ENCODE measurements at regions not wholly inside any gene's neighbourhood (a gene's known extent, or its start where the extent isn't known, plus 50 kb on each side); places are given as distances from the start of the nearest gene placed in this dataset.

GRCh38 chr3:127036209-127037020 lies 53.5 kb downstream of the PLXNA1 start:
- DNase-seq: no peak
- no peak overlapping the region for H3K4me3 Mint-ChIP-seq
- POLR2A ChIA-PET: no interaction called here
- H3K9me3 Mint-ChIP-seq: no peaks in the 10 kb centered on the region
- no peak for ATAC-seq (ENCODE audit: low read depth)
- intact Hi-C loops (cut with micrococcal nuclease): no loop called here
- no peaks in the 10 kb centered on the region for H3K27me3 Mint-ChIP-seq
- H3K4me1 Mint-ChIP-seq: no peaks in the 10 kb centered on the region
- H3K27ac Mint-ChIP-seq: no peak overlapping the region
- H3K36me3 Mint-ChIP-seq (ENCODE audit: low read depth): peaks cover 25% of the 10 kb centered on the region
- CTCF ChIA-PET: no interaction called here
- no peak for TF ChIP-seq CTCF (IDR thresholded peaks at IDR 0.05)

GRCh38 chr3:127037021-127037400 lies 54.1 kb downstream of the PLXNA1 start:
- ChIA-PET CTCF (no interaction called here), POLR2A (no interaction called here)
- Mint-ChIP-seq H3K4me1 (no peaks in the 10 kb centered on the region), H3K4me3 (no peak overlapping the region), H3K36me3 (ENCODE audit: low read depth) (peaks cover 20% of the 10 kb centered on the region), H3K9me3 (no peaks in the 10 kb centered on the region), H3K27me3 (peaks cover 2% of the 10 kb centered on the region), H3K27ac (no peak overlapping the region)
- TF ChIP-seq CTCF (IDR thresholded peaks at IDR 0.05): no peak
- intact Hi-C loops (cut with micrococcal nuclease): no loop called here
- DNase-seq: no peak
- ATAC-seq (ENCODE audit: low read depth): no peak

GRCh38 chr3:127037418-127037841 lies 54.5 kb downstream of the PLXNA1 start:
- no peak for DNase-seq
- no peak for ATAC-seq (ENCODE audit: low read depth)
- Mint-ChIP-seq H3K27ac (no peak overlapping the region), H3K4me1 (no peaks in the 10 kb centered on the region), H3K27me3 (peaks cover 2% of the 10 kb centered on the region), H3K9me3 (no peaks in the 10 kb centered on the region), H3K4me3 (no peak overlapping the region), H3K36me3 (ENCODE audit: low read depth) (peaks cover 19% of the 10 kb centered on the region)
- POLR2A ChIA-PET: no interaction called here
- intact Hi-C loops (cut with micrococcal nuclease): no loop called here
- CTCF ChIA-PET: no interaction called here
- TF ChIP-seq CTCF (IDR thresholded peaks at IDR 0.05): no peak

- Mint-ChIP-seq H3K4me3 (no peak overlapping the region), H3K9me3 (no peaks in the 10 kb centered on the region), H3K27me3 (peaks cover 4% of the 10 kb centered on the region), H3K4me1 (no peaks in the 10 kb centered on the region), H3K36me3 (ENCODE audit: low read depth) (peaks cover 14% of the 10 kb centered on the region), H3K27ac (no peak overlapping the region)
- CTCF ChIA-PET: no interaction called here
- ATAC-seq (ENCODE audit: low read depth): no peak
- POLR2A ChIA-PET: no interaction called here
- no peak for TF ChIP-seq CTCF (IDR thresholded peaks at IDR 0.05)
- intact Hi-C loops (cut with micrococcal nuclease): no loop called here
- DNase-seq: no peak
Observed at GRCh38 chr3:127037971-127038446, 55.1 kb downstream of the PLXNA1 start.

GRCh38 chr3:127038466-127038865 lies 55.6 kb downstream of the PLXNA1 start:
- H3K9me3 Mint-ChIP-seq: no peaks in the 10 kb centered on the region
- H3K4me1 Mint-ChIP-seq: no peaks in the 10 kb centered on the region
- H3K36me3 Mint-ChIP-seq (ENCODE audit: low read depth): peaks cover 11% of the 10 kb centered on the region
- DNase-seq (no peak), ATAC-seq (ENCODE audit: low read depth) (no peak)
- no peak for TF ChIP-seq CTCF (IDR thresholded peaks at IDR 0.05)
- H3K4me3 Mint-ChIP-seq: no peak overlapping the region
- peaks cover 7% of the 10 kb centered on the region for H3K27me3 Mint-ChIP-seq
- H3K27ac Mint-ChIP-seq: no peak overlapping the region
- intact Hi-C loops (cut with micrococcal nuclease): no loop called here
- ChIA-PET CTCF (no interaction called here), POLR2A (no interaction called here)
